ENCODE measurements at regions not wholly inside any gene's neighbourhood (a gene's known extent, or its start where the extent isn't known, plus 50 kb on each side); places are given as distances from the start of the nearest gene placed in this dataset.

DNA sequence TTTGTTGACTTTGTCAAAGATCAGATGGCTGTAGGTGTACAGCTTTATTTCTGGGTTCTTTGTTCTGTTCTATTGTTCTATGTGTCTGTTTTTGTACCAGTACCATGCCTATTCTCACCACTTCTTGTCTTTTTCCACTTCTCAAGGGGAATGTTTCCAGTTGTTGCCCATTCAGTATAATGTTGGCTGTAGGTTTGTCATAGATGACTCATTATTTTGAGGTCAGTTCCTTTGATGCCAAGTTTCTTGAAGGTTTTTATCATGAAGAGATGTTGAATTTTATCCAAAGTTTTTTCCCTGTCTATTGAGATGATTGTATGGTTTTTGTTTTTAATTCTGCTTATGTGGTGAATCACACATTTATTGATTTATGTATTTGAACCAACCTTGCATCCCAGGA, 216.7 kb upstream of the RNF32 start:
- TF ChIP-seq, protein P1, sequence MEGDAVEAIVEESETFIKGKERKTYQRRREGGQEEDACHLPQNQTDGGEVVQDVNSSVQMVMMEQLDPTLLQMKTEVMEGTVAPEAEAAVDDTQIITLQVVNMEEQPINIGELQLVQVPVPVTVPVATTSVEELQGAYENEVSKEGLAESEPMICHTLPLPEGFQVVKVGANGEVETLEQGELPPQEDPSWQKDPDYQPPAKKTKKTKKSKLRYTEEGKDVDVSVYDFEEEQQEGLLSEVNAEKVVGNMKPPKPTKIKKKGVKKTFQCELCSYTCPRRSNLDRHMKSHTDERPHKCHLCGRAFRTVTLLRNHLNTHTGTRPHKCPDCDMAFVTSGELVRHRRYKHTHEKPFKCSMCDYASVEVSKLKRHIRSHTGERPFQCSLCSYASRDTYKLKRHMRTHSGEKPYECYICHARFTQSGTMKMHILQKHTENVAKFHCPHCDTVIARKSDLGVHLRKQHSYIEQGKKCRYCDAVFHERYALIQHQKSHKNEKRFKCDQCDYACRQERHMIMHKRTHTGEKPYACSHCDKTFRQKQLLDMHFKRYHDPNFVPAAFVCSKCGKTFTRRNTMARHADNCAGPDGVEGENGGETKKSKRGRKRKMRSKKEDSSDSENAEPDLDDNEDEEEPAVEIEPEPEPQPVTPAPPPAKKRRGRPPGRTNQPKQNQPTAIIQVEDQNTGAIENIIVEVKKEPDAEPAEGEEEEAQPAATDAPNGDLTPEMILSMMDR (IDR thresholded peaks at IDR 0.05) = no peak
- TF ChIP-seq POLR2AphosphoS5 (IDR thresholded peaks at IDR 0.05) = no peak
- no peak for TF ChIP-seq EP300 (IDR thresholded peaks at IDR 0.05)
- no peak for TF ChIP-seq POLR2A (IDR thresholded peaks at IDR 0.05)

Measured in upper lobe of left lung (tissue), 4 donors.